HL-60 (cell line): ENCODE measurements at regions not wholly inside any gene's neighbourhood (a gene's known extent, or its start where the extent isn't known, plus 50 kb on each side); places are given as distances from the start of the nearest gene placed in this dataset.

ENCODE experiments used
- DNase-seq, 2 experiments: peaks; one replicate each; pipeline ENCODE4 v3.0.0-alpha.2; 2010 to 2020; ENCODE audit warnings: low read depth in 1 of 2, low spot score in 1 of 2
- H3K27ac ChIP-seq: fragments of 250-450 bp; sonication (Bioruptor Pico); replicated peaks from 2 replicates; pipeline ENCODE4 v1.5.1; 2020; ENCODE audit warnings: mild to moderate bottlenecking, moderate library complexity
- H3K27me3 ChIP-seq: fragments of 250-450 bp; sonication (Bioruptor Pico); 2 replicates; pipeline ENCODE4 v1.5.1; 2021; ENCODE audit warnings: mild to moderate bottlenecking, moderate library complexity; ENCODE audit not compliant: insufficient read depth, poor library complexity, severe bottlenecking
- H3K4me3 ChIP-seq: replicated peaks from 2 replicates; pipeline ENCODE4 v1.5.1; 2011; ENCODE audit warnings: mild to moderate bottlenecking, control low read depth, low read length; ENCODE audit not compliant: insufficient read depth
- CTCF ChIP-seq: IDR thresholded peaks from one replicate; pipeline ENCODE4 v1.5.1; 2011; ENCODE audit warnings: low read length, control low read depth, inconsistent platforms; ENCODE audit not compliant: insufficient read depth
- GABPA ChIP-seq: IDR thresholded peaks from 2 replicates; pipeline ENCODE4 v1.6.1; 2012; ENCODE audit warnings: low read depth
- POLR2AphosphoS5 ChIP-seq: IDR thresholded peaks from 2 replicates; pipeline ENCODE4 v1.6.1; 2012; ENCODE audit warnings: low read depth
- SPI1 ChIP-seq: IDR thresholded peaks from 2 replicates; pipeline ENCODE4 v1.6.1; 2012; ENCODE audit warnings: low read depth, mild to moderate bottlenecking, borderline replicate concordance
- TF ChIP-seq, protein P1 (sequence below): IDR thresholded peaks from 2 replicates; pipeline ENCODE4 v1.6.1; 2012; ENCODE audit warnings: low read depth; ENCODE audit not compliant: insufficient replicate concordance

GRCh38 chr7:19373334-19373733 is 228.1 kb upstream of the FERD3L start:
- H3K4me3 ChIP-seq: no peak overlapping the region
- H3K27me3 ChIP-seq: no peaks in the 10 kb centered on the region
- H3K27ac ChIP-seq: no peak overlapping the region
- TF ChIP-seq POLR2AphosphoS5: no peak
- TF ChIP-seq SPI1: no peak
- TF ChIP-seq CTCF: no peak
- TF ChIP-seq, protein P1, sequence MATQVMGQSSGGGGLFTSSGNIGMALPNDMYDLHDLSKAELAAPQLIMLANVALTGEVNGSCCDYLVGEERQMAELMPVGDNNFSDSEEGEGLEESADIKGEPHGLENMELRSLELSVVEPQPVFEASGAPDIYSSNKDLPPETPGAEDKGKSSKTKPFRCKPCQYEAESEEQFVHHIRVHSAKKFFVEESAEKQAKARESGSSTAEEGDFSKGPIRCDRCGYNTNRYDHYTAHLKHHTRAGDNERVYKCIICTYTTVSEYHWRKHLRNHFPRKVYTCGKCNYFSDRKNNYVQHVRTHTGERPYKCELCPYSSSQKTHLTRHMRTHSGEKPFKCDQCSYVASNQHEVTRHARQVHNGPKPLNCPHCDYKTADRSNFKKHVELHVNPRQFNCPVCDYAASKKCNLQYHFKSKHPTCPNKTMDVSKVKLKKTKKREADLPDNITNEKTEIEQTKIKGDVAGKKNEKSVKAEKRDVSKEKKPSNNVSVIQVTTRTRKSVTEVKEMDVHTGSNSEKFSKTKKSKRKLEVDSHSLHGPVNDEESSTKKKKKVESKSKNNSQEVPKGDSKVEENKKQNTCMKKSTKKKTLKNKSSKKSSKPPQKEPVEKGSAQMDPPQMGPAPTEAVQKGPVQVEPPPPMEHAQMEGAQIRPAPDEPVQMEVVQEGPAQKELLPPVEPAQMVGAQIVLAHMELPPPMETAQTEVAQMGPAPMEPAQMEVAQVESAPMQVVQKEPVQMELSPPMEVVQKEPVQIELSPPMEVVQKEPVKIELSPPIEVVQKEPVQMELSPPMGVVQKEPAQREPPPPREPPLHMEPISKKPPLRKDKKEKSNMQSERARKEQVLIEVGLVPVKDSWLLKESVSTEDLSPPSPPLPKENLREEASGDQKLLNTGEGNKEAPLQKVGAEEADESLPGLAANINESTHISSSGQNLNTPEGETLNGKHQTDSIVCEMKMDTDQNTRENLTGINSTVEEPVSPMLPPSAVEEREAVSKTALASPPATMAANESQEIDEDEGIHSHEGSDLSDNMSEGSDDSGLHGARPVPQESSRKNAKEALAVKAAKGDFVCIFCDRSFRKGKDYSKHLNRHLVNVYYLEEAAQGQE: no peak
- TF ChIP-seq GABPA: no peak
- DNase-seq: no peak

- TF ChIP-seq GABPA: no peak
- TF ChIP-seq CTCF: no peak
- no peak for TF ChIP-seq SPI1
- TF ChIP-seq, protein P1: no peak
- TF ChIP-seq POLR2AphosphoS5: no peak
These were observed 224.6 kb upstream of the FERD3L start for GRCh38 chr7:19369806-19370205.

GRCh38 chr7:19369182-19369581 is 224.0 kb upstream of the FERD3L start:
- H3K4me3 ChIP-seq: no peak overlapping the region
- no peaks in the 10 kb centered on the region for H3K27me3 ChIP-seq
- no peak overlapping the region for H3K27ac ChIP-seq
- DNase-seq: no peak
- TF ChIP-seq CTCF (no peak), SPI1 (no peak), GABPA (no peak), POLR2AphosphoS5 (no peak)
- TF ChIP-seq, protein P1: no peak

More at GRCh38 chr7:19369806-19370205, 224.6 kb upstream of the FERD3L start:
- no peak for DNase-seq
- no peak overlapping the region for H3K4me3 ChIP-seq
- no peak overlapping the region for H3K27ac ChIP-seq
- no peaks in the 10 kb centered on the region for H3K27me3 ChIP-seq
